Adrenal gland (tissue), 5 donors: ENCODE measurements at regions not wholly inside any gene's neighbourhood (a gene's known extent, or its start where the extent isn't known, plus 50 kb on each side); places are given as distances from the start of the nearest gene placed in this dataset.
"Not testable (repeated sequence)": the region's sequence is repeated elsewhere in the genome, so short reads cannot be mapped to it uniquely, and the experiment has no call there.

ENCODE experiments used
- POLR2A ChIP-seq, 2 donors: fragments of 450-650 bp; IDR thresholded peaks; one replicate each; pipeline ENCODE4 v1.6.1; 2017; ENCODE audit warnings: antibody characterized with exemption in 2 of 2, mild to moderate bottlenecking in 2 of 2, moderate library complexity in 1 of 2
- TF ChIP-seq, protein P1 (sequence below), 6 experiments: fragments of 450-650 bp in 4 of 6; fragments of 200-600 bp in 2 of 6; sonication (generic) in 1 of 6; IDR thresholded peaks; 1 replicate in 5 of 6; 2 replicates in 1 of 6; pipeline versions ENCODE4 v1.5.1 to v1.8.0; 2016 to 2021; ENCODE audit warnings: antibody characterized with exemption in 6 of 6, mild to moderate bottlenecking in 2 of 6, moderate library complexity in 1 of 6
- donor health status: DM: no; HTN: no; CAD: no.

DNA sequence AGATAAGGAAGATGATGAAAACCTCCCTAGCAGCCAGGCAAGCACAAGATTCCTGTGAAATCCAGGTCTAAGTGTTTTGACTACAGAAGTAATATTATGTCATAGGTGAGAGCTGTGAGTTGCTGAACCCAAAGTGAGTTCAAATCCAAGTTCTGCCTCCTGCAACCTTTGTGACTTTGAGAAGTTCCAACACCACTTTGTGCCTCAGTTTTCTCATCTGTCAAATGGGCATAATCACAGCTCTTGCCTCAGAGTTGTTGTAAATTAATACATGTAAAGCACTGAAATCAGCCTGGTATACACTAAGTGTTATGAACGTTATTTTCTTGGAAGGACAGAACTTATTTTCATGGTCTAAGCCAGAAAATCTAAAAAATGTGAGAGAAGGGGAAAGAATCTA, 210.3 kb upstream of the FRG2C start:
- TF ChIP-seq POLR2A (IDR thresholded peaks at IDR 0.05): not testable (repeated sequence)
- TF ChIP-seq, protein P1, sequence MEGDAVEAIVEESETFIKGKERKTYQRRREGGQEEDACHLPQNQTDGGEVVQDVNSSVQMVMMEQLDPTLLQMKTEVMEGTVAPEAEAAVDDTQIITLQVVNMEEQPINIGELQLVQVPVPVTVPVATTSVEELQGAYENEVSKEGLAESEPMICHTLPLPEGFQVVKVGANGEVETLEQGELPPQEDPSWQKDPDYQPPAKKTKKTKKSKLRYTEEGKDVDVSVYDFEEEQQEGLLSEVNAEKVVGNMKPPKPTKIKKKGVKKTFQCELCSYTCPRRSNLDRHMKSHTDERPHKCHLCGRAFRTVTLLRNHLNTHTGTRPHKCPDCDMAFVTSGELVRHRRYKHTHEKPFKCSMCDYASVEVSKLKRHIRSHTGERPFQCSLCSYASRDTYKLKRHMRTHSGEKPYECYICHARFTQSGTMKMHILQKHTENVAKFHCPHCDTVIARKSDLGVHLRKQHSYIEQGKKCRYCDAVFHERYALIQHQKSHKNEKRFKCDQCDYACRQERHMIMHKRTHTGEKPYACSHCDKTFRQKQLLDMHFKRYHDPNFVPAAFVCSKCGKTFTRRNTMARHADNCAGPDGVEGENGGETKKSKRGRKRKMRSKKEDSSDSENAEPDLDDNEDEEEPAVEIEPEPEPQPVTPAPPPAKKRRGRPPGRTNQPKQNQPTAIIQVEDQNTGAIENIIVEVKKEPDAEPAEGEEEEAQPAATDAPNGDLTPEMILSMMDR (IDR thresholded peaks at IDR 0.05): not testable (repeated sequence)
